ENCODE measurements at regions not wholly inside any gene's neighbourhood (a gene's known extent, or its start where the extent isn't known, plus 50 kb on each side); places are given as distances from the start of the nearest gene placed in this dataset.
"Not testable (repeated sequence)": the region's sequence is repeated elsewhere in the genome, so short reads cannot be mapped to it uniquely, and the experiment has no call there.

GRCh38 chr11:69869311-69869939, 50.2 kb upstream of the FGF3 start:
- Mint-ChIP-seq H3K27ac (no peak overlapping the region), H3K36me3 (peaks cover 3% of the 10 kb centered on the region), H3K4me3 (no peak overlapping the region), H3K27me3 (peaks cover 5% of the 10 kb centered on the region), H3K9me3 (peaks cover 0 to 3% (median 0%) of the 10 kb centered on the region in 3 donors), H3K4me1 (no peaks in the 10 kb centered on the region)

DNA sequence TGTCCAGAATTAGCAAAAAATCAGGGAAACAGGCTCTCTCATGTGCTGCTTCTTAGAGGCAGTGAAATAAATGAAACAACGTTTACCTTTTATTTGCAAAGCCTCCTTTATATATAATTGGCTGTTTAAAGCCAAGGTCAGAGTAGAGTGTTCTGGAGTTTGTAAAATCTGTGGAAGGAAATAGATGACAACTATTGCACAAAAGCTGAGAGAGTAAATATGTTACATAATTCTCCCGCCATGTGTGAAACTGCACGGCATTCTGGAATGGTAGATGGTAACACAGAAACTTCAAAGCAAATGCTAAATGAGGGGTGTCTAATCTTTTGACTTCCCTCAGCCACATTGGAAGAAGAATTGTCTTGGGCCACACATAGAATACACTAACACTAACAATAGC, 51.5 kb upstream of the FGF3 start:
- no peak overlapping the region for H3K4me3 Mint-ChIP-seq
- H3K36me3 Mint-ChIP-seq, result peaks cover 3% of the 10 kb centered on the region
- H3K27ac Mint-ChIP-seq, result no peak overlapping the region
- peaks cover 2% of the 10 kb centered on the region for H3K27me3 Mint-ChIP-seq
- H3K4me1 Mint-ChIP-seq, result no peaks in the 10 kb centered on the region
- H3K9me3 Mint-ChIP-seq, result peaks cover 0 to 3% (median 0%) of the 10 kb centered on the region in 3 donors

DNA sequence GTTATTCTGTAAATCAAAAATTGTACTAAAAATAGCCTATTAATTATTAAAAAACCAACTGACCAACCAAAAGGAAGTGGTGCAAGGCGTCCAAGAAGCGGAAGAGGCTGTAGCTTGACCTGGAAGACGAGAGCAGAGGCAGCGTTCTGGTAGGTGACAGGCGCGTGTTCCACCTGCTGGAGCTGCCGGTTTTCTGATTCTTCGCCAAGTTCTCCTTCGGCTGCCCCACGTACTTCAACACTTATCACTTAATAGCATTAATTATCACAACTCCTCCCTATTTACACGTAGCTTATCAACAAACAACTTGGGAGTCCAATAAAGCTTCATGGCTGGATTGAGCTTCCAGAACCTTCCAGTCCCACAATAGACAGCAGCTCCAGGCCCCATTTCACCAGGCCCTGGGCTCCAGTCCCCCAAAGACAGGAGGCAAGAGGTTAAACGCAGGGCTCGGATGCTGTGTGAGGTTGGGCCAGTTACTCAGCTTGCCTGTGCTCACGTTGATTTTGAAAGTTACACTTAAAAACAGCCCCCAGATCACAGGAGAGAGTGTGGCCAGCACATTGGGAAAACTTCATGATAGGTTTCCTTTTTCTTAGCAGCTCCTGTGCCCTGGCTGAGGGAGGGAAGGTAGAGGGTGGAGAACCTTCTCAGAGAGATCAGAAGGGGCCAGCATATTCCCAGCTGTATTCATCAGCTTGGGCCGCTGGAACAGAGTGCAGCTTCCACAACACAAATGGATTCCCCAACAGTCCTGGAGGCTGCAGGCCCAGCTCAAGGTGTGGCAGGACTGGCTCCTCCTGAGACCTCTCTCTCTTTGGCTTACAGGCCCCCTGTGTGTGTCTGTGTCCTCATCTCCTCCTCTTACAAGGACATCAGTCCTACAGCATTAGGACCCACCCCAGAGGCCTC, 54.2 kb upstream of the FGF3 start:
- no peak overlapping the region for H3K27ac Mint-ChIP-seq
- H3K4me1 Mint-ChIP-seq, result no peaks in the 10 kb centered on the region
- no peak overlapping the region for H3K4me3 Mint-ChIP-seq
- H3K36me3 Mint-ChIP-seq, result peaks cover 3% of the 10 kb centered on the region
- peaks cover 0 to 3% (median 0%) of the 10 kb centered on the region in 3 donors for H3K9me3 Mint-ChIP-seq
- H3K27me3 Mint-ChIP-seq, result peaks cover 4% of the 10 kb centered on the region

DNA sequence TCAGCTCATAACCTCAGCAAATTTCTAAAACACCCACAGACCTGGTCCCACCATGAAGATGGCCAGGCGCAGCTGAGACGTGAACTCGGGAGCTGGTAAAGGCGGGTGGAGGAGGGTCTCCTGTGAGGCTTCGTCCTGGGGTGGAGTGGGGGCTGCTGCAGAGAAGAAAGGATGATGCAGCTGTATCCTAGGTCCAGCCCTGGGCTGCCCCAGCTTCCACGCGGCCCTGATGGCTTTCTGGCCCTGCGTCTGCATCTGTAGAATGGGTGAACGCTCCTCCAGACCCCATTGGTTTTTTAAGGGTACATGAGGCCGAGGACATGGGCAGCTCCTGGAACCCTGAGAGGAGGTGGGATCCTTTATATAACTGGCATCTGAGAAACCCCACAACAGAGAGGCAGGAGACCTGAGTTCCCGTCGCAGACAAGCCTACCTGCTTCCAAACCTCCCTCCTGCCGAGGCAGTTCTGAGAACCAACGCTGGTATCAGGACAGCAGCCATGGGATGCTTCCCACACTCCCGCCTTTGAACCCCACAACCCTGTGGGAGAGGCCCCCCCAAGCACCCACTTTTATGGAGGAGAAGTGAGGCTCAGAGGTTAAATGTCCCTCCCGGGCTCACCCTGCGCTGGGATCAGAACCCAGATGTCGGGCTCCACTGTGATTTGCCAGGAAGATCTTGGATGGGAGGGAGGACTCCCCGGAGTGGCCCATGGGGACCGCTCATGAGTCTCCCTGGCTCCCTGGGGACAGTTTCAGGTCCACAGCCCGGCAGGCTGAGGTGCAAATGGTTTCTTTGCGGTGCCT, 55.2 kb upstream of the FGF3 start:
- H3K4me1 Mint-ChIP-seq, result no peaks in the 10 kb centered on the region
- H3K27ac Mint-ChIP-seq, result no peak overlapping the region
- H3K36me3 Mint-ChIP-seq, result peaks cover 3% of the 10 kb centered on the region
- H3K4me3 Mint-ChIP-seq, result no peak overlapping the region
- peaks cover 0 to 1% (median 0%) of the 10 kb centered on the region in 3 donors for H3K9me3 Mint-ChIP-seq
- peaks cover 2% of the 10 kb centered on the region for H3K27me3 Mint-ChIP-seq

DNA sequence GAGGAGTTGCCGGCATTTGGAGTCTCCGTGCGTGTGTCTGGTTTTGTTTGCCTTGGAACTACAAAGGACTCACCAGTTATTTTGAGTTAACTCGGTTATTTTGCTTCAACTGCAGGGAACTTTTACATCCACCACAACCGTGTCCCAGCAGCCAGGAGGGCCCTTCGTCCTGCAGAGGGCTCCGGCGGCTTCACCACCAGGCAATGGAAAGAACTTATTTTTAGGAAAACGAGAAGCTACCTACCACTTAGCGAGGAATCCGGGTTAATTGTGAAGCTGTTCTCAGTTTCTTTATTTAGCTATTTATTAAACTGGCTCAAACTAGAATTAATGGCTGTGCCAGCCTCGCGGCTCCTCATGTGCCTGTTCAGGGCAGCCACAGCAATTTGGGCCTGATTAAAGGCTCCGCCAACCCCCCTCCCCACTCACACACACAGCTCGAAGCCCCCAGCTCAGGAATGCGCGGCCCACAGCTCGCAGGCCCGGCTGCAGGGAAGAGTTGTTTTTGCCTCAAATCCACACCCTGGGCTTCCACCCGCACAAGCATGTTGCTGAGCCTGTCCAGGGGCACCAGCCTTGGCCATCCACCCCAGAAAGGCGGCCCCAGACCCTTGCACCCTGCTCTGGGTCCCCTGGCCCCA, 55.9 kb upstream of the FGF3 start:
- peaks cover 2% of the 10 kb centered on the region for H3K27me3 Mint-ChIP-seq
- H3K9me3 Mint-ChIP-seq, result no peaks in the 10 kb centered on the region
- no peak overlapping the region for H3K4me3 Mint-ChIP-seq
- peaks cover 3% of the 10 kb centered on the region for H3K36me3 Mint-ChIP-seq
- no peak overlapping the region for H3K27ac Mint-ChIP-seq
- no peaks in the 10 kb centered on the region for H3K4me1 Mint-ChIP-seq

DNA sequence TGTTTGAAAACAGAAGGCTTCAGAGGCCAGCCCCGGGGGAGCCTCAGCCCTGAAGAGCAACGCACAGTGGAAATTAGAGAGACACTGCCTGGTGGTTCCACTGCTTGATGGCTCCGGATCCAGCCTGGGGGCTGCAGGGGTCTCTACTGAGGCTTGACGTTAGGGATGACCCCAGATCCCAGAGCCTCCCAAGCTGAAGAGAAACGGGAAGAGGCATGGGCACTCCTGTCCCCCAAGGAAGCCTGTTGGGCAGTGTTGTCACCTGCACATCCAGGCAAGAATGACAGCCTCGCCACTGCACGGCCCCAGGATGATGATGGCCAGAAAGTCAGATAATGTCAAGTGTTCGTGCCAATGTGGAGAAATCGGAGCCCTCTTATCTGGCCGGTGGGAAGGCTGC, 56.8 kb upstream of the FGF3 start:
- Mint-ChIP-seq H3K27ac (no peak overlapping the region), H3K27me3 (peaks cover 4% of the 10 kb centered on the region), H3K36me3 (peaks cover 3% of the 10 kb centered on the region), H3K4me3 (no peak overlapping the region), H3K4me1 (no peaks in the 10 kb centered on the region), H3K9me3 (no peaks in the 10 kb centered on the region)

DNA sequence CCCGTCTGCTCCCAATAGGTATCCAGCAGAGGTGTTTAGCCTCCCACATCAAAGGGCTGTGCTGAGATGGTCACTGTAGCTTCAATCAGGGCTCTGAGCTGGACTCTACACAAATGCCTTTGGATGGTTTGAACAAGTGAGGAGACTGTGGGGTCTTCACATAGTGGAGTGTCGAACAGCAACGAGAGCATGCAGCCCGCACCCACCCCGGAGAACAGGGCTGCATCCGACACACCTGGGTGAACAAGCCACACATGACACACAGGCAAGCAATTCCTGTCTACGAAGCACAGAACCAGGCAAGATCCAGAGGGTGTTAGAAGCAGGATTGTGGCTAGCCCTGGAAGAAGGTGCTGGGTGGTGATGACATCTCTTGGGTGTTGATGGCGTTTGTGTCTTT, 58.0 kb upstream of the FGF3 start:
- H3K27ac Mint-ChIP-seq, result no peak overlapping the region
- no peaks in the 10 kb centered on the region for H3K9me3 Mint-ChIP-seq
- H3K4me3 Mint-ChIP-seq, result no peak overlapping the region
- H3K27me3 Mint-ChIP-seq, result peaks cover 6% of the 10 kb centered on the region
- peaks cover 3% of the 10 kb centered on the region for H3K36me3 Mint-ChIP-seq
- H3K4me1 Mint-ChIP-seq, result no peaks in the 10 kb centered on the region

DNA sequence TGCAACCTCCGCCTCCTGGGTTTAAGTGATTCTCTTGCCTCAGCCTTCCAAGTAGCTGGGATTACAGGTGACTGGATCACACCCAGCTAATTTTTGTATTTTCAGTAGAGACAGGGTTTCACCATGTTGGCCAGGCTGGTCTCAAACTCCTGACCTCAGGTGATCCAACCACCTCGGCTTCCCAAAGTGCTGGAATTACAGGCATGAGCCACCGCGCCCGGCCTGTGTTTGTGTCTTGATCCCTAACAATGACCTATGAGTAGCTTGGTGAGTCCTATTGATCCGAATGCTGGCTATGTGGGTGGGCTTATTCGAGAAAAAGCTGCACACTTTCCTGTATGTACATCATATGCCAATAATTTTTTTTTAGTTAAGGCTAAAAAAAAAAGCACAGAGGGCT, 58.5 kb upstream of the FGF3 start:
- H3K27ac Mint-ChIP-seq, H3K4me1 Mint-ChIP-seq: not testable (repeated sequence)

GRCh38 chr11:69878144-69878883, 59.1 kb upstream of the FGF3 start:
- H3K4me3 Mint-ChIP-seq, result no peak overlapping the region
- H3K27ac Mint-ChIP-seq, result no peak overlapping the region
- H3K4me1 Mint-ChIP-seq, result no peaks in the 10 kb centered on the region
- no peaks in the 10 kb centered on the region for H3K9me3 Mint-ChIP-seq
- peaks cover 6% of the 10 kb centered on the region for H3K27me3 Mint-ChIP-seq
- H3K36me3 Mint-ChIP-seq, result no peaks in the 10 kb centered on the region

More for the DNA sequence above, 58.5 kb upstream of the FGF3 start:
- H3K4me3 Mint-ChIP-seq, H3K9me3 Mint-ChIP-seq, H3K36me3 Mint-ChIP-seq, H3K27me3 Mint-ChIP-seq: not testable (repeated sequence)

DNA sequence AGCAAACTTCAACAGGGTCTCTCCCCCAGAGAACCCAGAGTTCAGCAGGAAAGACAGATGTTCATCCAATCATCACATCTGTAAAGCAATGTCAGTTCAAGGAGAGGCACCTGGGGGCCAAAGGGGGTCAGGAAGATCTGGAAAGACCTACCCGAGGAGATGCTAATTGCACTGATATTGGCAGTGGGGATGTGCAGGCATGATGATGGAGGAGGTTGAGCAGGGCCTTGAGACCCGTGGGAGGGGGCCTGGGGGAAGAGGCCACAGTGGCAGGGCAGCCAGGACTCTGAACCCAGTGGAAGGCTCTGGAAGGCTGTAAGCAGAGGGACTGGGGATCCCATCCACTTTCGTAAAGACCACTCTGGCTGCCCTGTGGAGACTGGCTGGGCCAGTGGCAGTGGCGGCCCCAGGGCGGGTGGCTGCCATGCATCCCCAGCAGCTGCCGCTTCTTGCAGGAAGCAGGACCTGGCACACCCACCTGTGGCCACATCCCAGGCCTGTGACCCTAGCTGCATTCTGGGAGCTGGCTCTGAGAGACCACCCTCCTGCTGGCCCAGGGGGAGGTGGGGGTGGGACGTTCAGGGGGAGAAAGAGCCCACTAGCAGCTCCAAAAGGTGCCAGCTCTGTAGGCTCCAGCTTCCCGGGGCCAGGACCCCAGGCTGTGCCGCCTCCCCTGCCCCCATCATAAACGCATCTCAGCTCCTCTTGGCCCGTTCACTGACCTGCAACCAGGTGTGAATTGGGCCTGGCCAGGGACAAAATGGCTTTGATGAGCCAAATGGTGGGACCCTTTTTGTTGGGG, 59.9 kb upstream of the FGF3 start:
- no peaks in the 10 kb centered on the region for H3K9me3 Mint-ChIP-seq
- no peak overlapping the region for H3K4me3 Mint-ChIP-seq
- peaks cover 8% of the 10 kb centered on the region for H3K27me3 Mint-ChIP-seq
- no peaks in the 10 kb centered on the region for H3K4me1 Mint-ChIP-seq
- no peak overlapping the region for H3K27ac Mint-ChIP-seq
- no peaks in the 10 kb centered on the region for H3K36me3 Mint-ChIP-seq

- Mint-ChIP-seq H3K4me3 (no peak overlapping the region), H3K27ac (no peak overlapping the region), H3K4me1 (no peaks in the 10 kb centered on the region), H3K36me3 (no peaks in the 10 kb centered on the region), H3K9me3 (no peaks in the 10 kb centered on the region), H3K27me3 (peaks cover 11% of the 10 kb centered on the region)
Measured at GRCh38 chr11:69879729-69880005, 60.5 kb upstream of the FGF3 start.

GRCh38 chr11:69880041-69880825, 61.0 kb upstream of the FGF3 start:
- Mint-ChIP-seq H3K27me3 (peaks cover 11% of the 10 kb centered on the region), H3K4me3 (no peak overlapping the region), H3K27ac (no peak overlapping the region), H3K4me1 (no peaks in the 10 kb centered on the region), H3K36me3 (no peaks in the 10 kb centered on the region), H3K9me3 (no peaks in the 10 kb centered on the region)

GRCh38 chr11:69880826-69881445, 61.7 kb upstream of the FGF3 start:
- Mint-ChIP-seq H3K4me1 (no peaks in the 10 kb centered on the region), H3K27ac (no peak overlapping the region), H3K4me3 (no peak overlapping the region), H3K27me3 (peaks cover 11% of the 10 kb centered on the region), H3K9me3 (no peaks in the 10 kb centered on the region), H3K36me3 (no peaks in the 10 kb centered on the region)

All from IgD-negative memory B cell (primary cell).